IPS DF 6.9 (cell line): ENCODE measurements at regions not wholly inside any gene's neighbourhood (a gene's known extent, or its start where the extent isn't known, plus 50 kb on each side); places are given as distances from the start of the nearest gene placed in this dataset.

Experiments
- DNase-seq: peaks from one replicate; pipeline ENCODE4 v3.0.0-alpha.2; 2013; ENCODE audit warnings: low read depth, low spot score
- H3K27ac ChIP-seq: one replicate; pipeline ENCODE4 v1.5.1; 2013; ENCODE audit warnings: low read length, control low read depth
- H3K27me3 ChIP-seq: 2 replicates; pipeline ENCODE4 v1.6.1; 2013; ENCODE audit warnings: mild to moderate bottlenecking, low read length; ENCODE audit not compliant: control insufficient read depth, insufficient read depth
- H3K36me3 ChIP-seq: 2 replicates; pipeline ENCODE4 v1.6.1; 2013; ENCODE audit warnings: low read length; ENCODE audit not compliant: control insufficient read depth, insufficient read depth
- H3K4me1 ChIP-seq: 2 replicates; pipeline ENCODE4 v1.6.1; 2013; ENCODE audit warnings: low read length; ENCODE audit not compliant: control insufficient read depth, insufficient read depth
- H3K4me3 ChIP-seq: 2 replicates; pipeline ENCODE4 v1.5.1; 2013; ENCODE audit warnings: mild to moderate bottlenecking, low read length
- H3K9me3 ChIP-seq: 2 replicates; pipeline ENCODE4 v1.6.1; 2013; ENCODE audit warnings: low read length, inconsistent platforms; ENCODE audit not compliant: control insufficient read depth, insufficient read depth
- WGBS: extraction: QIAGEN DNeasy Blood & Tissue Kit; methylation state at CpG from one replicate; pipeline ENCODE4 v1.1.7; 2013; ENCODE audit warnings: mixed read lengths, missing lambda C conversion rate; ENCODE audit not compliant: insufficient read length, insufficient coverage; 5-methylcytosine and 5-hydroxymethylcytosine counted together

- H3K27me3 ChIP-seq, result no peaks in the 10 kb centered on the region
- WGBS, result no CpG with 5 or more reads among the region's 5 CpGs
Observed at GRCh38 chr11:31974366-31975136, 116.3 kb upstream of the RCN1 start.

DNA sequence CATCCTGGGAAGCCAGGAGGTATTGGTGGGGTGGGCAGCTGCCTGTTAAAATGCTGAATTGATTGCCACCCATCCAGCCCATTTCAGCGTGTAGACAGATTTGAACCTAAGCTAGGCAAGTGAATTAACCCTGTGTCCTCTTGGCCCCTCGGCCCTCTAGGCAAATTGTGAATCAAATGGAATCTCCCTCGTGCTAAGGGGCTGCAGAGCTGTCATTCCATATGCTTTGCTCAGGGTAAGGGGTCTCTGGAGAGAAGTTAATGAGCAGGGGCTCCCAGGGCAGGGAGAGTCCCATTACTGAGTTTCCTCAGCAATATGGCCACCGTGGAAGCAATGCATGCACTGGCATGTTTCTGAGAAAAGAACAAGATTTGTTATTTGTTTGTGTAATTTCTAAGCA lies 117.7 kb upstream of the RCN1 start:
- WGBS, result no CpG with 5 or more reads among the region's 4 CpGs
- no peak for DNase-seq
- Histone ChIP-seq H3K36me3 (no peaks in the 10 kb centered on the region), H3K4me3 (no peak overlapping the region), H3K4me1 (no peaks in the 10 kb centered on the region), H3K9me3 (no peaks in the 10 kb centered on the region), H3K27ac (no peak overlapping the region), H3K27me3 (no peaks in the 10 kb centered on the region)

More at GRCh38 chr11:31974366-31975136, 116.3 kb upstream of the RCN1 start:
- H3K36me3 ChIP-seq, result no peaks in the 10 kb centered on the region
- H3K27ac ChIP-seq, result no peak overlapping the region
- H3K4me1 ChIP-seq, result no peaks in the 10 kb centered on the region
- DNase-seq, result no peak
- no peak overlapping the region for H3K4me3 ChIP-seq
- H3K9me3 ChIP-seq, result no peaks in the 10 kb centered on the region

DNA sequence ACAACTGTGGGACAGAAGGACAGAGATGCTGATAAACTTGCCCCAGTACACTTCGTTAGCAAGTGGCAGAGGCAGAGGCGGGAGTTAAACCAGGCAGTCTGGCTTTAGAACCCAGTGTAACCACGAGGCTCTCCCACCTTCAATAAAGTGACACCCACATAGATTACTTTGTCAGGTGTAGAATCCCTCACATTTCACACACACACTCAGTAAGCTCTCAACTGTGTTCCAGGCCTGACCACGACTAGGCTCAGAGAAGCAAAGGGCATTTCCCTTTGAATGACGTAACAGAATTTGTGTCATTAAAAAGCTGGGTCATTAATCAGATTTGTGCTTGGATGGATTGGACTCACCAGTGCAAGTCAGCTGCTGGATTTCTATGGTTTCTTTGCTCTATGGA lies 118.3 kb upstream of the RCN1 start:
- H3K9me3 ChIP-seq, result no peaks in the 10 kb centered on the region
- WGBS, result no CpG with 5 or more reads among the region's 5 CpGs
- no peak for DNase-seq

DNA sequence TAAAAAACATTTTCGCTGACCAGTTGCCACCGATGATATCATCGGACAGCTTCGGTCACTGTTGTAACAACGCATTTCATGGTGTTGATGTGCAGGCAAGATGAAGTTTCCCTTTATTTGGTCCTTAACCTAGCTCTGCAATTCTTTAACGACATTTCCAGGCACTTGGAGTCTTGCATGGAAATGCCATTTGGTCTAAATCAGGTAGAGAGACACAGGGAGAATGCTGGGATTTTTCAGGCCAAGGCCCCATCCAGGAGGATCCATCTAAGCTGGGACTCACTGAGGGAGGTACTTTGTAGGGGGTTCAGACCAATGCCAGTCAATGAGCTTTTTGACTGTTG lies 121.5 kb upstream of the RCN1 start:
- Histone ChIP-seq H3K27ac (no peak overlapping the region), H3K27me3 (no peaks in the 10 kb centered on the region), H3K36me3 (no peaks in the 10 kb centered on the region), H3K9me3 (no peaks in the 10 kb centered on the region), H3K4me3 (no peak overlapping the region), H3K4me1 (no peaks in the 10 kb centered on the region)
- WGBS, result no CpG with 5 or more reads among the region's 6 CpGs
- no peak for DNase-seq

More for the DNA sequence above, 118.3 kb upstream of the RCN1 start:
- Histone ChIP-seq H3K27me3 (no peaks in the 10 kb centered on the region), H3K4me3 (no peak overlapping the region), H3K4me1 (no peaks in the 10 kb centered on the region), H3K36me3 (no peaks in the 10 kb centered on the region), H3K27ac (no peak overlapping the region)

GRCh38 chr11:31968461-31969358 lies 122.2 kb upstream of the RCN1 start:
- Histone ChIP-seq H3K27me3 (no peaks in the 10 kb centered on the region), H3K4me3 (no peak overlapping the region), H3K36me3 (no peaks in the 10 kb centered on the region), H3K9me3 (no peaks in the 10 kb centered on the region), H3K4me1 (no peaks in the 10 kb centered on the region), H3K27ac (no peak overlapping the region)
- no peak for DNase-seq
- 100% methylated on average over 2 of the region's 13 CpGs for WGBS

DNA sequence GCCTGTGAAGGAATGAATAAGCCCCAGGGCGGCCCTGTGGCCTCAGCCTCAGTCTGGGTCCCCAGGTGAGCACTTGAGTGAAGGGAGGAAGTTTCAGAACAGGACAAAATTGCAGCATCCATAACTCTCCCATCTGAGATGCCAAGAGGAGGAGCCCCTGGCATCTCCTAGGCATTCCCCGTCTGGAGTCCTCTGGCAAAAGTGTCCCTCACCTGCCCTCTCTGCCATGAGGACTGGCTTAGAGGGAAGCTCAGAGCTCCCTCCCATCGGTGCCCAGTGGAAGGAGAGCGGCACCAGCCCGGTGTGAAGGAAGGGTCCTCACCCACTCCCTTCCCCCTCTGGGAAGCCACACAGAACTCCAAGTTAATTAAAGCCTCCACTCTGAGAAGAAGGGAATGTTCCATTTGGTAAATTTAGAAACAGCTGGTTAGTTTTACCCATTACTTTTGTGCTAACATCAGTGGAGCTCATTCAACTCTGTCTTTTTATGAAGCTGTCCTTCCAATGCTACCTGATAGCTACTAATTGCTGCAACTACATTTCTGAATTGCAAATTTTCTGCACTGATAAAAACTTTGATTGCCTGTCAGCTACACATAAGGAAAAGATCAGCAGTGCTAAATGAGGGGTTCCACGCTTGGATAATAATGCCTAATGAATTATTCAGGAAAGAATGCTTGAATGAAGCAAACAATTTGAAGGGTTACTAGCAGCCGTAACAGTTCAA lies 123.3 kb upstream of the RCN1 start:
- Histone ChIP-seq H3K36me3 (no peaks in the 10 kb centered on the region), H3K27me3 (no peaks in the 10 kb centered on the region), H3K4me3 (no peak overlapping the region), H3K4me1 (no peaks in the 10 kb centered on the region), H3K9me3 (no peaks in the 10 kb centered on the region), H3K27ac (no peak overlapping the region)
- DNase-seq, result no peak
- no CpG with 5 or more reads among the region's 7 CpGs for WGBS

- Histone ChIP-seq H3K27ac (no peak overlapping the region), H3K27me3 (no peaks in the 10 kb centered on the region), H3K36me3 (no peaks in the 10 kb centered on the region), H3K4me1 (no peaks in the 10 kb centered on the region), H3K9me3 (no peaks in the 10 kb centered on the region), H3K4me3 (no peak overlapping the region)
- no peak for DNase-seq
- no CpG with 5 or more reads among the region's 9 CpGs for WGBS
Observed at GRCh38 chr11:31966846-31967245, 124.0 kb upstream of the RCN1 start.

DNA sequence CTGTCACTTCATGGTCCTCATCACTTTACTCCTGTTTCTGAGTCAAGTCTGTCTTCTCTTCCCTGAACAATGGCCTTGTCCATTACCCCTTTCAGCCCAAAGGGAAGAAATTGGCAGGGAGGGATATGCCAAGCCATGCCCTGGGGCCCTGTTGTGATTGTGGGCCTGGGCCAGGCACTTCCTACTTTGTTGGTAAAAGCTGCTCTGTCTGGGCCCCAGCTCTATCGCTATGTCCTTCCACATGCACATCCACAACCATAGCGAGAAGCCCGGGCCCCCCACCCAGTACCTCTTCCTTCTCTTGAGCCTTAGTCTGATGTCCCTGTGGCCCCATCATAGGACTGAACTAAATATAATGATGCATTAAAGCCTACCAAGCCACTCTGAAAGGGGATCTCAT lies 126.7 kb upstream of the RCN1 start:
- Histone ChIP-seq H3K9me3 (no peaks in the 10 kb centered on the region), H3K36me3 (no peaks in the 10 kb centered on the region), H3K27me3 (no peaks in the 10 kb centered on the region), H3K4me3 (no peak overlapping the region), H3K27ac (no peak overlapping the region), H3K4me1 (no peaks in the 10 kb centered on the region)
- no peak for DNase-seq
- WGBS, result no CpG with 5 or more reads among the region's 3 CpGs

DNA sequence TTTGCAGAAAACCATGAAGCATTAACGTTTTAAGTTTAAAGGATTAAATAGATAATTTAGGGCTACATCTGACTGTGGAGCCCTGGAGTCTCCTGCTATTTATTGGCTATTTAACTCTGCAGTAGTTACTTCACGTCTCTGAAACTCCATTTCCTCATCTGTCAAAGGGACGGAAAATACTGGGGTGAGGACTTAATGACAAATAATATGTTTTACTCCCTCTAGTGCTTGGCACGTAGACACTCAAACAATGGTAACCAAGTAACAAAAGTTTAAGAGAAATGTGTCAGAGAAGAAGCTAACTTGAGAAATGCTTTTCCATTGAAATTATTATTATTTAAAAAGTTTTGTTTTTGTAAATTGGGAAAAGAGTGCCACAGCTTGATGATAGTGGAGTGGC lies 130.7 kb upstream of the RCN1 start:
- Histone ChIP-seq H3K4me3 (no peak overlapping the region), H3K9me3 (no peaks in the 10 kb centered on the region), H3K36me3 (no peaks in the 10 kb centered on the region), H3K27me3 (no peaks in the 10 kb centered on the region), H3K27ac (no peak overlapping the region), H3K4me1 (no peaks in the 10 kb centered on the region)
- DNase-seq, result no peak
- no CpG with 5 or more reads among the region's 4 CpGs for WGBS

DNA sequence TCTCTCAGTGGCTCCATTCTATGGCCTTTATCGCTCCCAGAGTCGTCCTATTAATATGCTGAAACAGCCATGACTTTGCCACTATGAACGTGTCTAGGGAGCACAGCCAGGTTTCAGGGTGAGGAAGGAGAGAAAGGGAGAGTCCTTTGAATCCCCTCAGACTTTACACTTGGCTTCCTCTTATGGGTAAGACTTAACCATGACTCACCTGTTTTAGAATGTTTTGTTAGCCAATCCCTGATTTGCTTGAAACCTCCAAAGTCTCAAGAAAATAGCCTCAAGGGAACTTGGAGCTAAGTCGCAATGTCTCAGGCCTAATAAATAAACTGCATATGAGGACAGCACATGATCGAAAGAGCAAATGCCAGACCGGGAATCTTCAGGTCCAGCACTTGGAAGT lies 131.2 kb upstream of the RCN1 start:
- Histone ChIP-seq H3K27ac (no peak overlapping the region), H3K9me3 (no peaks in the 10 kb centered on the region), H3K4me3 (no peak overlapping the region), H3K27me3 (no peaks in the 10 kb centered on the region), H3K4me1 (no peaks in the 10 kb centered on the region), H3K36me3 (no peaks in the 10 kb centered on the region)
- no peak for DNase-seq
- no CpG with 5 or more reads among the region's 6 CpGs for WGBS
